ENCODE measurements at regions not wholly inside any gene's neighbourhood (a gene's known extent, or its start where the extent isn't known, plus 50 kb on each side); places are given as distances from the start of the nearest gene placed in this dataset.

DNA sequence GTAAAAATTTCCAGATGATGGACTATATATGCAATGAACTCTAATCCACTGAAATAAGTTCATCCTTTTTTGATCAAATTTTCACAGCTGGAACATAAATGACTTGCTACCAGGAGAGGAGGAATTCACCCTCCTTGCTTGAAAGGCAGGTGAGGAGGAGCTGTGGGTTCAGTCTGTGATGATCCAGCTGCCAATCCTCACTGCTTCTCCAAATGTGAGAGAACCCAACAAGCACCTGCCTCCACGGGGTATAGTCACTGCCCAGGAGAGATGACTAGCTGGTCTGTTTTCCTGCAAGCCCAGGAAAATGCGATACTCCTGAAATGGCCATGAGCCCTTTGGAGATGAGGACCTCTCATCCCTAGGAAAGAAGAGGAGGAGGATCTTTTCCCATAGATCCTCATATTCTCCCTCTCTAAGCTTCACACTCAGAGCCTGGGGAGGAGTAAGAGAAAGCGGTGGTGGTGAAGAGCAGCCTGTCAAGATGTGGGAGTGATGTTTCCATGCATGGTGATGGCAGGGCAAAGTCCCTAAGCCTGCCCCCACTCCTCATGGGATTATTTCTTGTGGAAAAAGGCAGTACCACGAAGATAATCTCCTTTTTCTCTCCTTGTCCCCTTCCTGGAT, 77.9 kb upstream of the USP47 start:
- H3K79me2 ChIP-seq (ENCODE audit: insufficient read depth), result no peaks in the 10 kb centered on the region
- no peak for TF ChIP-seq SMC3 (IDR thresholded peaks at IDR 0.05; ENCODE audit: low read depth, low read length)
- no peak for TF ChIP-seq RFX5 (IDR thresholded peaks at IDR 0.05; ENCODE audit: low read length)
- TF ChIP-seq SIN3A (IDR thresholded peaks at IDR 0.05; ENCODE audit: borderline replicate concordance, low read depth, low read length), result no peak
- TF ChIP-seq FOSL2 (IDR thresholded peaks at IDR 0.05; ENCODE audit: borderline replicate concordance, low read depth), result no peak
- no peak for TF ChIP-seq JUND (IDR thresholded peaks at IDR 0.05)
- no peak for TF ChIP-seq RAD21 (IDR thresholded peaks at IDR 0.05; ENCODE audit: low read length)
- TF ChIP-seq RXRA (IDR thresholded peaks at IDR 0.05; ENCODE audit: borderline replicate concordance, low read depth), result no peak
- no peak for TF ChIP-seq TEAD4 (IDR thresholded peaks at IDR 0.05; ENCODE audit: borderline replicate concordance, insufficient read depth)
- ChIA-PET POLR2A (no interaction called here), CTCF (no interaction called here)
- peaks cover 0 to 2% of the 10 kb centered on the region in 2 experiments; a peak in 1 of 4 replicates for H3K4me1 ChIP-seq (ENCODE audit: control insufficient read depth in 1 of 2, insufficient read depth in 2 of 2, low read depth in 1 of 2, low read length in 1 of 2)
- no peak overlapping the region for H3K27ac ChIP-seq (ENCODE audit: low read depth in 2 of 2, low read length in 1 of 2)
- H3K36me3 ChIP-seq (replicated peaks in 1 of 2; ENCODE audit: control insufficient read depth in 1 of 2, insufficient read depth in 2 of 2, low read length in 1 of 2), result no peaks in the 10 kb centered on the region
- DNase-seq, result no peak
- no peaks in the 10 kb centered on the region for H3K9me2 ChIP-seq
- no peak overlapping the region for H3K4me2 ChIP-seq
- no peak overlapping the region for H3K4me3 ChIP-seq (ENCODE audit: low read depth in 2 of 2, low read length in 1 of 2)
- H3K9me3 ChIP-seq, result no peaks in the 10 kb centered on the region
- peaks cover 14% of the 10 kb centered on the region for H3K27me3 ChIP-seq (ENCODE audit: insufficient read depth)
- WGBS (ENCODE audit: low lambda C conversion rate), result 37% methylated on average over 4 of the region's 4 CpGs
- H3K9ac ChIP-seq, result no peak overlapping the region
- H3F3A ChIP-seq (replicated peaks; ENCODE audit: insufficient read depth), result no peaks in the 10 kb centered on the region
- no peak overlapping the region for H2AFZ ChIP-seq (ENCODE audit: low read depth)
- no peaks in the 10 kb centered on the region for H4K20me1 ChIP-seq (ENCODE audit: insufficient read depth)

DNA sequence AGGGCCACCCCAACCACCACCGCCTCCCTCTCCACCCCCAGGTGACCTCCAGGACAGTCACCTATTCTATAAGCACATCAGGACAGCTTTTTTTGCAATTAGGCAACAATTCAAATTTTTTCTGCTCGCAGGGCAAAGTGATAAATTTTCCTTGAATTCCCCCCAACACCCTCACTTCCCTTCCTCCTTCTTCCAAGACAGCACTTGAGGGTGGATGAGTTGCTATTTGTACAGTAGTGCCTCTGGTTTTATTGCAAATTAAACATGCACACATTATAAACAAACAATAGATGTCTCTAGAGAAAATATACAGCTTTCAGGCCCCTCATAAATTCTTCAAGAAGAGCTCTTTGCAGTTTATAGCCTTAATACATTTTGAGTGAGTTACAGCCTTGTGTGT, 80.9 kb upstream of the USP47 start:
- 43% methylated on average over 2 of the region's 2 CpGs for WGBS (ENCODE audit: low lambda C conversion rate)
- no peak overlapping the region for H3K4me2 ChIP-seq
- H3K9me3 ChIP-seq, result no peaks in the 10 kb centered on the region
- H3F3A ChIP-seq (replicated peaks; ENCODE audit: insufficient read depth), result no peaks in the 10 kb centered on the region
- no peak for DNase-seq
- no peak overlapping the region for H3K27ac ChIP-seq (ENCODE audit: low read depth in 2 of 2, low read length in 1 of 2)
- H3K9me2 ChIP-seq, result no peaks in the 10 kb centered on the region
- H3K9ac ChIP-seq, result no peak overlapping the region
- CTCF ChIA-PET, result interaction anchor here (0.9 kb wide), 1 partner anchor 9 kb away, joined by 3 read pairs; no protein-coding TSS in a partner anchor
- POLR2A ChIA-PET, result no interaction called here
- H3K27me3 ChIP-seq (ENCODE audit: insufficient read depth), result peaks cover 14% of the 10 kb centered on the region
- no peak overlapping the region for H3K4me3 ChIP-seq (ENCODE audit: low read depth in 2 of 2, low read length in 1 of 2)
- peaks cover 0 to 9% of the 10 kb centered on the region in 2 experiments; a peak in 1 of 4 replicates for H3K4me1 ChIP-seq (ENCODE audit: control insufficient read depth in 1 of 2, insufficient read depth in 2 of 2, low read depth in 1 of 2, low read length in 1 of 2)
- H4K20me1 ChIP-seq (ENCODE audit: insufficient read depth), result no peaks in the 10 kb centered on the region
- H3K36me3 ChIP-seq (replicated peaks in 1 of 2; ENCODE audit: control insufficient read depth in 1 of 2, insufficient read depth in 2 of 2, low read length in 1 of 2), result no peaks in the 10 kb centered on the region
- TF ChIP-seq, protein P1, sequence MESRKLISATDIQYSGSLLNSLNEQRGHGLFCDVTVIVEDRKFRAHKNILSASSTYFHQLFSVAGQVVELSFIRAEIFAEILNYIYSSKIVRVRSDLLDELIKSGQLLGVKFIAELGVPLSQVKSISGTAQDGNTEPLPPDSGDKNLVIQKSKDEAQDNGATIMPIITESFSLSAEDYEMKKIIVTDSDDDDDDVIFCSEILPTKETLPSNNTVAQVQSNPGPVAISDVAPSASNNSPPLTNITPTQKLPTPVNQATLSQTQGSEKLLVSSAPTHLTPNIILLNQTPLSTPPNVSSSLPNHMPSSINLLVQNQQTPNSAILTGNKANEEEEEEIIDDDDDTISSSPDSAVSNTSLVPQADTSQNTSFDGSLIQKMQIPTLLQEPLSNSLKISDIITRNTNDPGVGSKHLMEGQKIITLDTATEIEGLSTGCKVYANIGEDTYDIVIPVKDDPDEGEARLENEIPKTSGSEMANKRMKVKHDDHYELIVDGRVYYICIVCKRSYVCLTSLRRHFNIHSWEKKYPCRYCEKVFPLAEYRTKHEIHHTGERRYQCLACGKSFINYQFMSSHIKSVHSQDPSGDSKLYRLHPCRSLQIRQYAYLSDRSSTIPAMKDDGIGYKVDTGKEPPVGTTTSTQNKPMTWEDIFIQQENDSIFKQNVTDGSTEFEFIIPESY (IDR thresholded peaks at IDR 0.05; ENCODE audit: borderline replicate concordance, low read depth), result no peak
- TF ChIP-seq, protein P2, sequence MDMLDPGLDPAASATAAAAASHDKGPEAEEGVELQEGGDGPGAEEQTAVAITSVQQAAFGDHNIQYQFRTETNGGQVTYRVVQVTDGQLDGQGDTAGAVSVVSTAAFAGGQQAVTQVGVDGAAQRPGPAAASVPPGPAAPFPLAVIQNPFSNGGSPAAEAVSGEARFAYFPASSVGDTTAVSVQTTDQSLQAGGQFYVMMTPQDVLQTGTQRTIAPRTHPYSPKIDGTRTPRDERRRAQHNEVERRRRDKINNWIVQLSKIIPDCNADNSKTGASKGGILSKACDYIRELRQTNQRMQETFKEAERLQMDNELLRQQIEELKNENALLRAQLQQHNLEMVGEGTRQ (IDR thresholded peaks at IDR 0.05; ENCODE audit: borderline replicate concordance, low read depth, low read length), result no peak
- TF ChIP-seq, protein P3, sequence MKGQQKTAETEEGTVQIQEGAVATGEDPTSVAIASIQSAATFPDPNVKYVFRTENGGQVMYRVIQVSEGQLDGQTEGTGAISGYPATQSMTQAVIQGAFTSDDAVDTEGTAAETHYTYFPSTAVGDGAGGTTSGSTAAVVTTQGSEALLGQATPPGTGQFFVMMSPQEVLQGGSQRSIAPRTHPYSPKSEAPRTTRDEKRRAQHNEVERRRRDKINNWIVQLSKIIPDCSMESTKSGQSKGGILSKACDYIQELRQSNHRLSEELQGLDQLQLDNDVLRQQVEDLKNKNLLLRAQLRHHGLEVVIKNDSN (IDR thresholded peaks at IDR 0.05; ENCODE audit: borderline replicate concordance, low read depth), result no peak
- no peak for TF ChIP-seq FOXM1 (IDR thresholded peaks at IDR 0.05; ENCODE audit: low read depth)
- TF ChIP-seq RAD21 (IDR thresholded peaks at IDR 0.05; ENCODE audit: low read length), result no peak
- TF ChIP-seq GABPA (IDR thresholded peaks at IDR 0.05; ENCODE audit: low read depth), result no peak
- TF ChIP-seq NRF1 (IDR thresholded peaks at IDR 0.05; ENCODE audit: low read depth, low read length), result no peak
- TF ChIP-seq FOXJ3 (CRISPR knock-in tag; IDR thresholded peaks at IDR 0.05), result no peak
- no peak for TF ChIP-seq EZH2phosphoT487 (IDR thresholded peaks at IDR 0.05; ENCODE audit: borderline replicate concordance, low read depth)
- TF ChIP-seq, protein P4, sequence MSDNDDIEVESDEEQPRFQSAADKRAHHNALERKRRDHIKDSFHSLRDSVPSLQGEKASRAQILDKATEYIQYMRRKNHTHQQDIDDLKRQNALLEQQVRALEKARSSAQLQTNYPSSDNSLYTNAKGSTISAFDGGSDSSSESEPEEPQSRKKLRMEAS (IDR thresholded peaks at IDR 0.05; ENCODE audit: low read depth), result no peak
- no peak for TF ChIP-seq TEAD4 (IDR thresholded peaks at IDR 0.05; ENCODE audit: borderline replicate concordance, insufficient read depth)
- TF ChIP-seq, protein P5, sequence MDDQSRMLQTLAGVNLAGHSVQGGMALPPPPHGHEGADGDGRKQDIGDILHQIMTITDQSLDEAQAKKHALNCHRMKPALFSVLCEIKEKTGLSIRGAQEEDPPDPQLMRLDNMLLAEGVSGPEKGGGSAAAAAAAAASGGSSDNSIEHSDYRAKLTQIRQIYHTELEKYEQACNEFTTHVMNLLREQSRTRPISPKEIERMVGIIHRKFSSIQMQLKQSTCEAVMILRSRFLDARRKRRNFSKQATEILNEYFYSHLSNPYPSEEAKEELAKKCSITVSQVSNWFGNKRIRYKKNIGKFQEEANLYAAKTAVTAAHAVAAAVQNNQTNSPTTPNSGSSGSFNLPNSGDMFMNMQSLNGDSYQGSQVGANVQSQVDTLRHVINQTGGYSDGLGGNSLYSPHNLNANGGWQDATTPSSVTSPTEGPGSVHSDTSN (IDR thresholded peaks at IDR 0.05), result no peak
- no peak for TF ChIP-seq POLR2AphosphoS5 (IDR thresholded peaks at IDR 0.05; ENCODE audit: low read depth, low read length)
- no peak for TF ChIP-seq MXI1 (IDR thresholded peaks at IDR 0.05; ENCODE audit: low read depth, low read length)
- no peak for TF ChIP-seq GATA2 (CRISPR knock-in tag; IDR thresholded peaks at IDR 0.05)
- no peak for TF ChIP-seq CHD2 (IDR thresholded peaks at IDR 0.05; ENCODE audit: low read length, partially characterized antibody)
- no peak for TF ChIP-seq NFIC (IDR thresholded peaks at IDR 0.05; ENCODE audit: borderline replicate concordance)
- TF ChIP-seq FOSL2 (IDR thresholded peaks at IDR 0.05; ENCODE audit: borderline replicate concordance, low read depth), result no peak
- TF ChIP-seq ELF1 (IDR thresholded peaks at IDR 0.05), result no peak
- H2AFZ ChIP-seq (ENCODE audit: low read depth), result no peak overlapping the region
- no peaks in the 10 kb centered on the region for H3K79me2 ChIP-seq (ENCODE audit: insufficient read depth)

All from SK-N-SH (cell line).